ENCODE measurements at regions not wholly inside any gene's neighbourhood (a gene's known extent, or its start where the extent isn't known, plus 50 kb on each side); places are given as distances from the start of the nearest gene placed in this dataset.

- DNase-seq: no peak
These were observed 380.6 kb upstream of the B3GAT1 start for GRCh38 chr11:134792677-134793076.

GRCh38 chr11:134792044-134792443 lies 380.0 kb upstream of the B3GAT1 start:
- no peak for DNase-seq

- no peak for DNase-seq
These were observed 379.1 kb upstream of the B3GAT1 start for GRCh38 chr11:134791102-134791501.

GRCh38 chr11:134789104-134789503 lies 377.1 kb upstream of the B3GAT1 start:
- no peak for DNase-seq

DNA sequence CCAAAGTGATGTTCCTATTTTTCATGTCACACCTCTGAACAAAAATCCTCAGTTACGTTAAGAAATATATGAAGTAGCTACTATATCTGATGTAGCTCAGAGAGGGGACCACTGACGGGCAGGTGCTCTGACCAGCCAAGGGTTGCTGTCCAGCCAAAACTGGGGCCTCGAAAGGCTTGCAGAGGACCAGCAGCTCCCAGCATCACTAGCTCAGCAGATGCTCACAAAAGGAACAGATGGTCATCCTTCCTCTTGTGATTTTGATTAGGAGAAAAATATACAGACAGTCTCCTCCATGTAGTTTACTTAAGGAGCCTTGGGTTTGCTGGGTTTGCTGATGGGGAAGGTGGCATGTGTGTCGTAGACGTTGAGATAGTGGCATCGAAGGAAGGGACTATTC lies 374.6 kb upstream of the B3GAT1 start:
- DNase-seq: no peak

DNA sequence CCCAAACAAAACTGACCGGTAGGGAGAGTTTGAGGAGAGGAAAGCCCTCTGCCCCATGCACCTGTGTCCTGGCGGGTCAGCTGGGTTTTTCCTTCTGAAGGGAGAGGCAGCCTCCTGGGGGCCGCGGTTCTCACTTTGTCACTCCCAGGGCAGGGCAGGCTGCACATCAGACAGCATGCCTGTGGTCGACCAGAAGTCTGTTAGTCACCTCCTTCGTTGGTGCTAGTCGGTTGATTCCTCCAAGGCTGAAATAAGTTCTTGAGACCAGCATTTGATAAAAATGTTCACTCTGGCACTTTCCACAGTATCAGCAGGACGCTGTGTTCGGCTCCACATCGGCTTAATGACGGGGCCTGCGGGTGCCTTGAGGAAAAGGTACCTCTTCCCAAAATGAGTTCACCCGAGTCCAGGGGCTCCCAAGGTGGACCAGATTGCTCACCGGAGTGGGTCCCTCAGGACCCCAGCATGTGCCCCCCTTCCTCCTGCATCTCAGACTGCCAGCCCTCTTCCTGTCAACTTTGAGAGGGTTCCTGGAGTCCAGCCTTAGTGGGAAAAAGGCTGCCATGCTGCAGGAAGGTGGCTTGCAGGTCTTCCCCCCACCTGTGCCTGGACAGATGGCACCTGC lies 373.7 kb upstream of the B3GAT1 start:
- no peak for DNase-seq

DNA sequence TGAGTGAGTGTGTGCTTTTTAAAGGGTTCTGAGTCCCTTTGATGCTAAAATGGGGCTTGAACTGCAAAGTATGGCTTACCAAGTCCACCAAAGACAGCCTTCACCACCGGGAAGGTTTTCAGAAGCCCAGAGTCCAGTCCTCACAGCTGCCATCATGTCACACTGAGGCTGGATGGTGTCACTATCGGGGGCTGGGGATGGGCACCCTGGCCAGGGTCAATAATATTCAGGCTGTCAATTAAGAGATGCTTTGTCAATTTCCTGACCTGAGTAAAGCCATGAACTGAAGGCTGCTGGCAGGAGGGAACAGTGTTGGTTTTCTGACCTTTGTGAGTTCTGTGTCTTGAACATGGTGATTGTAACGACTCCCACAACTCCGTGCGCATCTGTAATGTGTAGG lies 373.0 kb upstream of the B3GAT1 start:
- no peak for DNase-seq

DNA sequence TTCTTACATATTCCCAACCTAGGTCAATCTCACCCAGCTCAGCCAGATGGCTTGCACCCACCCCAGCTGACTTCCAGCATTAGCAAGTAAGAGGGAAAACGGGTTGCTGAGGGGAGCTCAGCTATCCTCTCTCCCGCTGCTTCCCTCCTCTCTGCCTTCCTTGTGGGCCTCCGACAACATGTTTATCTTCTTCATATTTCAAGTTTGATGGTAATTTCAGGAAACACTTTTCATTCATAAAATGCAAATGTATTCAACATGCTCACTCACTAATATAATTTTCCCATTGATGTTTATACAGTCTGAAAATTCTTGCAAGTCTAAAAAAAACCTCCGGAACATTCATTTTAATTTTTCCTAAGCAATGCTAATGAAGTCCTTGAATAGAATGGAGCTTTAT lies 372.5 kb upstream of the B3GAT1 start:
- no peak for DNase-seq

- DNase-seq: no peak
These were observed 372.0 kb upstream of the B3GAT1 start for GRCh38 chr11:134784046-134784445.

DNA sequence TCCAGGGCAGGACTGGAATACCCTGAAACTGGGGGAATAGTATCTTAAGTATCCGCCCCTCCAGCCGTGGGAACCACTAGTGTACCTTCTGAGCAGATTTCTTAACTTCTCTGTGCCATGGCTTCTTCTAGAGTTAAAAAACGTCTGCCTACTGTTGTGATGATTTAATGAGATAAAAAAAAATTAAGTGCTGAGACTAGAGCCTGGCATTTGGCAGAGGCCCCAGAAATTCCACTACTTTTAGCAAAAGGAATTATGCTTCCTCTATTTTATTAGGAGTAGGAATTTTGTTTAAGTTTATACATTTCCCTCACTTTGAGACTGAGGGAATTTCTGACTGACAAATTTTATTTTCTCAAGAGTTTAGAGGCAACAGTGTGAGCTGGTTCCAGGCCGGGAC lies 371.2 kb upstream of the B3GAT1 start:
- DNase-seq: no peak

- DNase-seq: no peak
These were observed 369.4 kb upstream of the B3GAT1 start for GRCh38 chr11:134781380-134781866.

GRCh38 chr11:134780486-134781147 lies 368.6 kb upstream of the B3GAT1 start:
- DNase-seq: no peak

GRCh38 chr11:134779179-134779578 lies 367.1 kb upstream of the B3GAT1 start:
- DNase-seq: no peak

DNA sequence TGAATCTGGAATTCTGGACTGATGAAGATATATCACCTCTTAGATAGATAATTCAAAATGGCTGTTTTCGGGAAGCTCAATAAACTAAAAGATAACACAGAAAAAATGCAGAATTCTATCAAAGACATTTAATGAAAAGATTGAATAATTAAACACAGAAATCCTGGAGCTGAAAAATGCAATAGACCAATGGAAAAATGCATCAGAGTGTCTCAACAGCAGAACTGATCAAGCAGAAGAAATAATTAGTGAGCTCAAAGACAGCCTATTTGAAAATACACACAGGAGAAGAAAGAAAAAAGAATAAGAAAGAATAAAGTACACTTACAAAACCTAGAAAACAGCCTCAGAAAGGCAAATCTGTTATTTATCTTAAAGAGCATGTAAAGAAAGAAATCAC lies 356.4 kb upstream of the B3GAT1 start:
- no peak for DNase-seq

DNA sequence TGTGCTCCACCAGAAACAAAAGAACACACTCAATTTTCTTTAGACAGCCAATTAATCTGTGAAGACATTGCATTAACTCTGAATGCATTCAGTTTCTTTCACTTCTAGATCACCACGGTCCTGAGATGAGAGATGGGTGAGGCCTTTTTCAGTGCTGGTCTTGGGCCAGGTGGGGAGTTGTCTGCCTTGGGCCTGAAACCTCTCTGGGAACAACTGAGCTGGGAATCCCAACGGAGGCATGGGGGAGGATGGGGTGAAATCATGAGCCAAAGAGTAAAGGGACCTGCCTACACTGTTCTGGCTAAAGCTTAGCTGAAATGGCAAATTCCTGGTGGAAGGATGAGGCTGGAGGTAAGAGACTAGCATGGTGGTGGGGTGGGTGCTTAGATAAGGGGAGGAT lies 353.5 kb upstream of the B3GAT1 start:
- no peak for DNase-seq

GRCh38 chr11:134764966-134765365 lies 352.9 kb upstream of the B3GAT1 start:
- DNase-seq: no peak

DNA sequence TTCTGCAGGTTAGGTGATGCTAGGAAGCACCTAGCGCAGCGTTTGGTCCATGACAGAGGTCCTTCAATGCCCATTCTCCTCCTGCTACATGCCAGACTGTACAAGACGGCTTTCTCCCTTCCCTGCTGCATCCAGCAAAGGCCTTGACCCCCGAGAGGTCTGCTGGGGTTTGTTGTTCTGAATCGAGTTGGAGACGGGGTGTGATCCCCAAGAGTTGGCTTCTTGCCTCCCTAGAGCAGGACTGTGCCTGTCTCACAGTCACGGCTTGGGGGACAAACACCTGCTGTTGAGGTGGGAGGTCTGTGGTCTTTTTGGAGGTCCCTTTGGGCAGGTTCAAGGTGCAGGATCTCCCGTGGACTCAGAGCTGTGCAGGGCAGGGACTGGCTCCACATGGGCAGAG lies 352.3 kb upstream of the B3GAT1 start:
- no peak for DNase-seq

DNA sequence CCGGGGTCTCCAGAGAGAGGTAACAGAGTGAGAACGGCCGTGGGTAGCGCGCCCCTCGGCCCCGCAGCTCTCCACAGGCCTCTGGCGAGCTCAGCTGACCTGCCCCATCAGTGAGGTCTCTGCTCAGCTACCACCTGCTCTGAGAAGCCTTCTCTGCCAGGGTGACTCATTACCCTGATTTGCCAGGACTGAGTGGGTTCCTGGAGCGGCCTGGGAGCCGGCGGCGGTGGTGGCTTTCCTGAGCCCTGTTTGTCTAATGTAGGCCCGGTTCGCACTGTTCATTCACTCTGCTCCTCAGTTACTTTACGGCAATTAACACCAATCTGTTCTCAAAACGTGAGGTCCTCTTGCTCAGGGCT lies 351.0 kb upstream of the B3GAT1 start:
- DNase-seq: no peak

- no peak for DNase-seq
These were observed 350.4 kb upstream of the B3GAT1 start for GRCh38 chr11:134762248-134763029.

DNA sequence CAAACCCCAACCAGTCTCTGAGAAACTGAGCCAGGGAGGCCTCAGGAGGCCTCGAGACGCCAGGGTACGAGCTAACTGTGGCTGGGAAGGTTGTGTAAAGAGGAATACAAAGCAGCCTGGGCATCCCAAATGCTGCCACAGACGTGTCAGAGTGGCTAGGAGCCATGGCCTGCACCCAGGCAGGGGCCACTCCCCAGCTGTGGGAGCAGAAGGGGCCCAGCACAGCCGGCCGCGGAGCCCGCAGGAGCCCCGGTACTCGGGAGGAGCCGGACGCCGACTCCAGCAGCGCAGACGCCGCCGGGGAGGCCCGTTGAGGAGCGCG lies 349.8 kb upstream of the B3GAT1 start:
- DNase-seq: no peak

DNA sequence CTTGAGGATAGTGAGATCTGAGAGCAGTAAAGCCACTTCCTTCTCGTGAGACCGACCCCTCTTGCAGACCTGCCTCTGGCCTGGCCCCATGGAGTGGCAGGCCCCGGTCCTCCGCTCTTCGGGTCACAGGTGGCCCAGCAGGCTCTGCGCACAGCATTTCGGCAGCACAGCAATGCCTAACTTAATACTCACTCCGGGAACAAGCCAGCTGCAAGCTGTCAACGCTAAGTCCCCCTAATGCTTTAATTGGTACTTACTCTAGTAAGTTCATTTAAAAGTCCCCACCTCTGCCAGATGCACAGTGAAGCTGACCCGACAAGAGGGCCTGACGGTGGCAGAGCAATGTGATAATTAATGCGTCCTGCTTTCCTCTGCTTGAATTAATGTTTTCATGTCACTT lies 349.3 kb upstream of the B3GAT1 start:
- no peak for DNase-seq

GRCh38 chr11:134760957-134761356 lies 348.9 kb upstream of the B3GAT1 start:
- DNase-seq: no peak

DNA sequence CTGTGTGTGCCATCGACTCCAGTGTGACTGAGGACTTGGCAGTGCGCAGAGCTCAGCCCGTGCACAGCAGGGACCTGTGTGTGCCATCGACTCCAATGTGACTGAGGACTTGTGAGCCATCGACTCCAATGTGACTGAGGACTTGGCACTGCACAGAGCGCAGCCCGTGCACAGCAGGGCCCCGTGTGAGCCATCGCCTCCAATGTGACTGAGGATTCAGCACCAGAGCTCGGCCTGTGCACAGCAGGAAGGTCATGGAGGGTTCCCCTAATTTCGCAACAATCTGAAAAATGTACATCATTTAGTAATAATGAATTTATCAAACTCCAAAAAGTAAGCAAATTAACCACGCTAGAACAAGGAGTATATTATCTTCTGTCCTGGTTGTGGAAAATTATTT lies 348.3 kb upstream of the B3GAT1 start:
- no peak for DNase-seq

- DNase-seq: no peak
These were observed 347.8 kb upstream of the B3GAT1 start for GRCh38 chr11:134759855-134760254.
